Loucy (cell line): ENCODE measurements at regions not wholly inside any gene's neighbourhood (a gene's known extent, or its start where the extent isn't known, plus 50 kb on each side); places are given as distances from the start of the nearest gene placed in this dataset.

Experiments
- H2AFZ ChIP-seq: fragments of 200-600 bp; sonication (generic); 2 replicates; pipeline ENCODE4 v1.6.0; 2016; ENCODE audit warnings: antibody characterized with exemption, mild to moderate bottlenecking, low read length, moderate library complexity
- H3F3A ChIP-seq: fragments of 200-600 bp; 2 replicates; pipeline ENCODE4 v1.6.0; 2016; ENCODE audit warnings: antibody characterized with exemption, low read depth, mild to moderate bottlenecking
- H3K27me3 ChIP-seq: fragments of 200-600 bp; sonication (generic); 2 replicates; pipeline ENCODE4 v1.6.1; 2014; ENCODE audit warnings: low read length, mild to moderate bottlenecking; ENCODE audit not compliant: insufficient read depth, poor library complexity, severe bottlenecking
- H3K36me3 ChIP-seq: fragments of 200-600 bp; sonication (generic); 2 replicates; pipeline ENCODE4 v1.6.1; 2016; ENCODE audit warnings: low read length; ENCODE audit not compliant: insufficient read depth
- H3K4me1 ChIP-seq: fragments of 200-600 bp; sonication (generic); 2 replicates; pipeline ENCODE4 v1.5.1; 2014; ENCODE audit warnings: low read length, mild to moderate bottlenecking; ENCODE audit not compliant: insufficient read depth, poor library complexity, severe bottlenecking
- H3K4me2 ChIP-seq: fragments of 200-600 bp; sonication (generic); 2 replicates; pipeline ENCODE4 v1.6.0; 2014; ENCODE audit warnings: antibody characterized with exemption, low read length, low read depth, mild to moderate bottlenecking; ENCODE audit not compliant: poor library complexity, severe bottlenecking
- H3K4me3 ChIP-seq: fragments of 200-600 bp; sonication (generic); 2 replicates; pipeline ENCODE4 v1.5.1; 2014; ENCODE audit warnings: low read length, mild to moderate bottlenecking, mixed read lengths; ENCODE audit not compliant: poor library complexity, severe bottlenecking
- H3K79me2 ChIP-seq: fragments of 200-600 bp; sonication (generic); 2 replicates; pipeline ENCODE4 v1.6.1; 2014; ENCODE audit warnings: low read length; ENCODE audit not compliant: insufficient read depth
- H3K9ac ChIP-seq: fragments of 200-600 bp; sonication (generic); 2 replicates; pipeline ENCODE4 v1.6.0; 2014; ENCODE audit warnings: mild to moderate bottlenecking, low read depth, low read length, moderate library complexity; ENCODE audit not compliant: poor library complexity, severe bottlenecking
- H3K9me2 ChIP-seq: fragments of 200-600 bp; sonication (generic); replicated peaks from 2 replicates; pipeline ENCODE4 v1.6.1; 2016; ENCODE audit warnings: low read depth, low read length, mixed read lengths
- H3K9me3 ChIP-seq: fragments of 200-600 bp; sonication (generic); 2 replicates; pipeline ENCODE4 v1.6.1; 2014; ENCODE audit warnings: mild to moderate bottlenecking, antibody characterized with exemption, low read length, low read depth; ENCODE audit not compliant: insufficient read depth
- H4K20me1 ChIP-seq: fragments of 200-600 bp; sonication (generic); 2 replicates; pipeline ENCODE4 v1.6.0; 2014; ENCODE audit warnings: antibody characterized with exemption, low read length, mild to moderate bottlenecking; ENCODE audit not compliant: insufficient read depth, poor library complexity, severe bottlenecking
- CTCF ChIP-seq: fragments of 200-600 bp; sonication (generic); conservative IDR thresholded peaks from 2 replicates; pipeline ENCODE4 v1.5.1; 2014; ENCODE audit warnings: mild to moderate bottlenecking, antibody characterized with exemption, low read length
- EZH2phosphoT487 ChIP-seq: fragments of 200-600 bp; IDR thresholded peaks from 2 replicates; pipeline ENCODE4 v1.6.1; 2018; ENCODE audit warnings: antibody characterized with exemption, mild to moderate bottlenecking, moderate library complexity, borderline replicate concordance

GRCh38 chr2:191760655-191761262, 82.8 kb downstream of the NABP1 start:
- no peaks in the 10 kb centered on the region for H3K27me3 ChIP-seq
- no peaks in the 10 kb centered on the region for H3F3A ChIP-seq
- no peak overlapping the region for H3K4me2 ChIP-seq
- no peak overlapping the region for H3K9ac ChIP-seq
- H3K79me2 ChIP-seq = no peaks in the 10 kb centered on the region
- H3K4me3 ChIP-seq = no peak overlapping the region
- no peaks in the 10 kb centered on the region for H4K20me1 ChIP-seq
- H3K9me3 ChIP-seq = no peaks in the 10 kb centered on the region
- H3K4me1 ChIP-seq = no peaks in the 10 kb centered on the region
- no peaks in the 10 kb centered on the region for H3K9me2 ChIP-seq
- no peaks in the 10 kb centered on the region for H3K36me3 ChIP-seq
- TF ChIP-seq EZH2phosphoT487 (no peak), CTCF (no peak)
- H2AFZ ChIP-seq = no peak overlapping the region

DNA sequence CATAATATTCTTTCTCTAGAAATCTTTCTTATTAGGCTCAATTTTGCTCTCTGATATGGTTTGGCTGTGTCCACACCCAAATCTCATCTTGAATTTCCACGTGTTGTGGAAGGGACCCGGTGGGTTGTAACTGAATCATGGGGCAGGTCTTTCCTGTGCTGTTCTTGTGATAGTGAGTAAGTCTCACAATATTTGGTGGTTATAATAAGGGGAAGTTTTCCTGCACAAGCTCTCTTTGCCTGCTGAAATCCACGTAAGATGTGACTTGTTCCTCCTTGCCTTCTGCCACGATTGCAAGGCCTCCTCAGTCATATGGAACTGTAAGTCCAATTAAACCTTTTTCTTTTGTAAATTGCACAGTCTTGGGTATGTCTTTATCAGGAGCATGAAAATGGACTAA, 73.8 kb downstream of the CAVIN2 start:
- no peaks in the 10 kb centered on the region for H3K36me3 ChIP-seq
- H3K4me2 ChIP-seq = no peak overlapping the region
- H4K20me1 ChIP-seq = no peaks in the 10 kb centered on the region
- TF ChIP-seq CTCF = no peak
- no peak for TF ChIP-seq EZH2phosphoT487
- H2AFZ ChIP-seq = no peak overlapping the region
- H3K79me2 ChIP-seq = no peaks in the 10 kb centered on the region
- H3K4me1 ChIP-seq = no peaks in the 10 kb centered on the region
- H3K27me3 ChIP-seq = no peaks in the 10 kb centered on the region
- H3F3A ChIP-seq = no peaks in the 10 kb centered on the region
- no peak overlapping the region for H3K4me3 ChIP-seq
- H3K9me3 ChIP-seq = no peaks in the 10 kb centered on the region
- H3K9me2 ChIP-seq = no peaks in the 10 kb centered on the region
- no peak overlapping the region for H3K9ac ChIP-seq

GRCh38 chr2:191777351-191777750, 69.5 kb downstream of the CAVIN2 start:
- Histone ChIP-seq H3K4me2 (no peak overlapping the region), H3K27me3 (no peaks in the 10 kb centered on the region), H3K36me3 (no peaks in the 10 kb centered on the region), H2AFZ (no peak overlapping the region), H3F3A (no peaks in the 10 kb centered on the region), H4K20me1 (no peaks in the 10 kb centered on the region), H3K9me3 (no peaks in the 10 kb centered on the region), H3K4me3 (no peak overlapping the region), H3K79me2 (no peaks in the 10 kb centered on the region), H3K9me2 (no peaks in the 10 kb centered on the region), H3K4me1 (no peaks in the 10 kb centered on the region), H3K9ac (no peak overlapping the region)
- TF ChIP-seq EZH2phosphoT487 (no peak), CTCF (no peak)
